Vagina (tissue), 2 donors: ENCODE measurements at regions not wholly inside any gene's neighbourhood (a gene's known extent, or its start where the extent isn't known, plus 50 kb on each side); places are given as distances from the start of the nearest gene placed in this dataset.

Source experiments
- DNase-seq, 2 donors: peaks; one replicate each; pipeline ENCODE4 v3.0.0-alpha.2; 2017; ENCODE audit errors: extremely low spot score in 2 of 2
- H3K27ac ChIP-seq: fragments of 200-600 bp; sonication (generic); one replicate; pipeline ENCODE4 v1.5.1; 2019
- H3K27me3 ChIP-seq: fragments of 200-600 bp; sonication (generic); one replicate; pipeline ENCODE4 v1.5.1; 2019
- H3K36me3 ChIP-seq, 2 donors: fragments of 200-600 bp; sonication (generic); one replicate each; pipeline ENCODE4 v1.5.1; 2017 to 2019
- H3K4me1 ChIP-seq: fragments of 200-600 bp; sonication (generic); one replicate; pipeline ENCODE4 v1.5.1; 2019
- H3K4me3 ChIP-seq, 2 donors: fragments of 200-600 bp; sonication (generic); 1 replicate in 1 of 2; 2 replicates in 1 of 2; pipeline ENCODE4 v1.5.1; 2016 to 2019
- H3K9me3 ChIP-seq: fragments of 200-600 bp; sonication (generic); one replicate; pipeline ENCODE4 v1.5.1; 2019
- CTCF ChIP-seq, 3 experiments: fragments of 450-650 bp in 2 of 3; fragments of 200-600 bp in 1 of 3; sonication (generic) in 1 of 3; IDR thresholded peaks; one replicate each; pipeline ENCODE4 v1.5.1; 2017 to 2019; ENCODE audit warnings: antibody characterized with exemption in 3 of 3, mild to moderate bottlenecking in 2 of 3, moderate library complexity in 2 of 3
- POLR2A ChIP-seq, 2 donors: fragments of 450-650 bp; IDR thresholded peaks; one replicate each; pipeline ENCODE4 v1.6.1; 2017; ENCODE audit warnings: antibody characterized with exemption in 2 of 2, mild to moderate bottlenecking in 2 of 2, moderate library complexity in 2 of 2
- POLR2AphosphoS5 ChIP-seq, 2 donors: sonication (generic); formaldehyde crosslinking; IDR thresholded peaks; one replicate each; pipeline ENCODE4 v1.9.0; 2017; ENCODE audit warnings: antibody characterized with exemption in 2 of 2, mild to moderate bottlenecking in 2 of 2, low read depth in 1 of 2; ENCODE audit not compliant: insufficient read depth in 1 of 2
- intact Hi-C: fragments of 100-400 bp; cut with DNase I; formaldehyde crosslinking; loops from one replicate; pipeline ENCODE4 v1.15.1; 2023

- Histone ChIP-seq H3K4me1 (no peaks in the 10 kb centered on the region), H3K4me3 (no peak overlapping the region), H3K36me3 (no peaks in the 10 kb centered on the region), H3K27ac (no peak overlapping the region), H3K27me3 (no peaks in the 10 kb centered on the region), H3K9me3 (peaks cover 8% of the 10 kb centered on the region)
- no peak for DNase-seq
- intact Hi-C loops, result no loop called here
- TF ChIP-seq CTCF (IDR thresholded peaks at IDR 0.05) (no peak), POLR2A (IDR thresholded peaks at IDR 0.05) (no peak), POLR2AphosphoS5 (IDR thresholded peaks at IDR 0.05; ENCODE audit: insufficient read depth in 1 of 2, low read depth in 1 of 2) (no peak)
These were observed 77.4 kb upstream of the MAST4 start for GRCh38 chr5:66518753-66519152.

- no peak overlapping the region for H3K4me3 ChIP-seq
- H3K36me3 ChIP-seq, result no peaks in the 10 kb centered on the region
- no peak for TF ChIP-seq CTCF (IDR thresholded peaks at IDR 0.05)
- TF ChIP-seq POLR2A (IDR thresholded peaks at IDR 0.05), result no peak
- TF ChIP-seq POLR2AphosphoS5 (IDR thresholded peaks at IDR 0.05; ENCODE audit: insufficient read depth in 1 of 2, low read depth in 1 of 2), result no peak
- no peaks in the 10 kb centered on the region for H3K27me3 ChIP-seq
- H3K27ac ChIP-seq, result no peak overlapping the region
- peaks cover 8% of the 10 kb centered on the region for H3K9me3 ChIP-seq
- intact Hi-C loops, result no loop called here
- DNase-seq, result no peak
- no peaks in the 10 kb centered on the region for H3K4me1 ChIP-seq
These were observed 76.6 kb upstream of the MAST4 start for GRCh38 chr5:66519626-66520025.

- H3K36me3 ChIP-seq, result no peaks in the 10 kb centered on the region
- no peak overlapping the region for H3K4me3 ChIP-seq
- no peak overlapping the region for H3K27ac ChIP-seq
- intact Hi-C loops, result no loop called here
- TF ChIP-seq CTCF (IDR thresholded peaks at IDR 0.05) (no peak), POLR2AphosphoS5 (IDR thresholded peaks at IDR 0.05; ENCODE audit: insufficient read depth in 1 of 2, low read depth in 1 of 2) (no peak)
- H3K4me1 ChIP-seq, result no peaks in the 10 kb centered on the region
- peaks cover 8% of the 10 kb centered on the region for H3K9me3 ChIP-seq
- no peak for DNase-seq
- H3K27me3 ChIP-seq, result no peaks in the 10 kb centered on the region
These were observed 75.3 kb upstream of the MAST4 start for GRCh38 chr5:66520854-66521253.

GRCh38 chr5:66527478-66528035 is 68.6 kb upstream of the MAST4 start:
- no peaks in the 10 kb centered on the region for H3K4me1 ChIP-seq
- H3K9me3 ChIP-seq, result no peaks in the 10 kb centered on the region
- H3K27me3 ChIP-seq, result no peaks in the 10 kb centered on the region
- no peaks in the 10 kb centered on the region for H3K36me3 ChIP-seq
- intact Hi-C loops, result no loop called here
- H3K27ac ChIP-seq, result no peak overlapping the region
- TF ChIP-seq POLR2A (IDR thresholded peaks at IDR 0.05) (no peak), POLR2AphosphoS5 (IDR thresholded peaks at IDR 0.05; ENCODE audit: insufficient read depth in 1 of 2, low read depth in 1 of 2) (no peak), CTCF (IDR thresholded peaks at IDR 0.05) (no peak)
- no peak overlapping the region for H3K4me3 ChIP-seq
- DNase-seq, result no peak

- Histone ChIP-seq H3K4me3 (no peak overlapping the region), H3K9me3 (no peaks in the 10 kb centered on the region), H3K27ac (no peak overlapping the region), H3K27me3 (no peaks in the 10 kb centered on the region), H3K4me1 (no peaks in the 10 kb centered on the region), H3K36me3 (no peaks in the 10 kb centered on the region)
- intact Hi-C loops, result no loop called here
- no peak for DNase-seq
- TF ChIP-seq POLR2AphosphoS5 (IDR thresholded peaks at IDR 0.05; ENCODE audit: insufficient read depth in 1 of 2, low read depth in 1 of 2) (no peak), CTCF (IDR thresholded peaks at IDR 0.05) (no peak), POLR2A (IDR thresholded peaks at IDR 0.05) (no peak)
These were observed 67.0 kb upstream of the MAST4 start for GRCh38 chr5:66529182-66529581.
